ENCODE measurements at regions not wholly inside any gene's neighbourhood (a gene's known extent, or its start where the extent isn't known, plus 50 kb on each side); places are given as distances from the start of the nearest gene placed in this dataset.

- H2BK15ac ChIP-seq (ENCODE audit: low read depth, poor library complexity, severe bottlenecking): no peak overlapping the region
- no peak overlapping the region for H4K8ac ChIP-seq (ENCODE audit: low read length)
- no peak overlapping the region for H3K23ac ChIP-seq (ENCODE audit: low read length in 2 of 2)
- no peak overlapping the region for H3K4me2 ChIP-seq (ENCODE audit: low read length, poor library complexity, severe bottlenecking)
- H2BK5ac ChIP-seq (ENCODE audit: low read depth, low read length, poor library complexity, severe bottlenecking): no peak overlapping the region
- H3K18ac ChIP-seq (ENCODE audit: low read depth in 1 of 2, low read length in 2 of 2): no peak overlapping the region
- no peak overlapping the region for H3K14ac ChIP-seq (ENCODE audit: low read length in 2 of 2)
- H2AFZ ChIP-seq (ENCODE audit: low read depth, low read length): no peak overlapping the region
- H3K36me3 ChIP-seq (ENCODE audit: control insufficient read depth in 1 of 2, insufficient read depth in 2 of 2, low read depth in 1 of 2, low read length in 2 of 2): no peaks in the 10 kb centered on the region
- 98% methylated on average over 5 of the region's 11 CpGs for whole genome bisulfite sequencing
- no peak for DNase-seq
- H3K27me3 ChIP-seq (ENCODE audit: control insufficient read depth in 1 of 2, insufficient read depth in 1 of 2, low read length in 2 of 2): no peaks in the 10 kb centered on the region
- no peak overlapping the region for H3K27ac ChIP-seq (ENCODE audit: low read length, poor library complexity, severe bottlenecking)
- no peak overlapping the region for H3K9ac ChIP-seq (ENCODE audit: low read length)
- no peaks in the 10 kb centered on the region for H3K9me3 ChIP-seq (ENCODE audit: control insufficient read depth, low read length)
- no peak overlapping the region for H4K91ac ChIP-seq (ENCODE audit: low read length)
- H3K4me3 ChIP-seq (ENCODE audit: insufficient read depth in 1 of 2, low read depth in 1 of 2, low read length in 2 of 2): no peak overlapping the region
- no peak overlapping the region for H3K4ac ChIP-seq (ENCODE audit: low read depth in 1 of 2, low read length in 2 of 2)
- no peaks in the 10 kb centered on the region for H3K79me1 ChIP-seq (replicated peaks; ENCODE audit: low read length, poor library complexity, severe bottlenecking)
- no peaks in the 10 kb centered on the region for H3K4me1 ChIP-seq (ENCODE audit: control insufficient read depth, insufficient read depth, low read depth, low read length)
- no peak overlapping the region for H2BK12ac ChIP-seq (ENCODE audit: low read length in 2 of 2)
- no peak overlapping the region for H2AK5ac ChIP-seq (ENCODE audit: low read length, severe bottlenecking)
- H2BK120ac ChIP-seq (ENCODE audit: low read depth, low read length): no peak overlapping the region
Measured at GRCh38 chr1:192011525-192011924, 146.7 kb upstream of the RGS18 start.

GRCh38 chr1:192022827-192023226 lies 135.4 kb upstream of the RGS18 start:
- no peak overlapping the region for H3K27ac ChIP-seq (ENCODE audit: low read length, poor library complexity, severe bottlenecking)
- no peak overlapping the region for H2BK15ac ChIP-seq (ENCODE audit: low read depth, poor library complexity, severe bottlenecking)
- H3K27me3 ChIP-seq (ENCODE audit: control insufficient read depth in 1 of 2, insufficient read depth in 1 of 2, low read length in 2 of 2): no peaks in the 10 kb centered on the region
- H3K36me3 ChIP-seq (ENCODE audit: control insufficient read depth in 1 of 2, insufficient read depth in 2 of 2, low read depth in 1 of 2, low read length in 2 of 2): no peaks in the 10 kb centered on the region
- DNase-seq: no peak
- H3K23ac ChIP-seq (ENCODE audit: low read length in 2 of 2): no peak overlapping the region
- H3K4me1 ChIP-seq (ENCODE audit: control insufficient read depth, insufficient read depth, low read depth, low read length): no peaks in the 10 kb centered on the region
- H3K79me1 ChIP-seq (replicated peaks; ENCODE audit: low read length, poor library complexity, severe bottlenecking): no peaks in the 10 kb centered on the region
- H2AK5ac ChIP-seq (ENCODE audit: low read length, severe bottlenecking): no peak overlapping the region
- no peak overlapping the region for H4K91ac ChIP-seq (ENCODE audit: low read length)
- no peak overlapping the region for H4K8ac ChIP-seq (ENCODE audit: low read length)
- H3K9ac ChIP-seq (ENCODE audit: low read length): no peak overlapping the region
- H3K9me3 ChIP-seq (ENCODE audit: control insufficient read depth, low read length): no peaks in the 10 kb centered on the region
- 79% methylated on average over 3 of the region's 3 CpGs for WGBS
- H3K14ac ChIP-seq (ENCODE audit: low read length in 2 of 2): no peak overlapping the region
- H3K4ac ChIP-seq (ENCODE audit: low read depth in 1 of 2, low read length in 2 of 2): no peak overlapping the region
- H3K4me3 ChIP-seq (ENCODE audit: insufficient read depth in 1 of 2, low read depth in 1 of 2, low read length in 2 of 2): no peak overlapping the region
- no peak overlapping the region for H2BK120ac ChIP-seq (ENCODE audit: low read depth, low read length)
- no peak overlapping the region for H2BK5ac ChIP-seq (ENCODE audit: low read depth, low read length, poor library complexity, severe bottlenecking)
- no peak overlapping the region for H3K4me2 ChIP-seq (ENCODE audit: low read length, poor library complexity, severe bottlenecking)
- no peak overlapping the region for H3K18ac ChIP-seq (ENCODE audit: low read depth in 1 of 2, low read length in 2 of 2)
- H2AFZ ChIP-seq (ENCODE audit: low read depth, low read length): no peak overlapping the region
- H2BK12ac ChIP-seq (ENCODE audit: low read length in 2 of 2): no peak overlapping the region

DNA sequence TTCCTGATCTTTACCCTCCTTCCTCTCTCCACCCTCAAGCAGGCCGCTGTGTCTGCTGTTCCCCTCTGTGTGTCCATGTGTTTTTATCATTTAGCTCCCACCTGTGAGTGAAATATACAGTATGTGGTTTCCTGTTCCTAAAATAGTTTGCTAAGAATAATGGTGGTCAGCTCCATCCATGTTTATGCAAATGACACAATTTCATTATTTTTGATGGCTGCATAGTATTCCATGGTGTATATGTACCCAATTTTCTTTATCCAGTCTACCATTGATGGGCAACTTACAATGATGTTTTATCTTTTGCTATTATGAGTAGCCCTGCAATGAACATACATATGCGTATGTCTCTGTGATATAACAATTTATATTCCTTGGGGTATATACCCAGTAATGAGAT lies 133.4 kb upstream of the RGS18 start:
- no peak for DNase-seq
- no peaks in the 10 kb centered on the region for H3K36me3 ChIP-seq (ENCODE audit: control insufficient read depth in 1 of 2, insufficient read depth in 2 of 2, low read depth in 1 of 2, low read length in 2 of 2)
- H3K18ac ChIP-seq (ENCODE audit: low read depth in 1 of 2, low read length in 2 of 2): no peak overlapping the region

GRCh38 chr1:192038567-192038966 lies 119.7 kb upstream of the RGS18 start:
- no peak overlapping the region for H3K9ac ChIP-seq (ENCODE audit: low read length)
- DNase-seq: no peak

More for the DNA sequence above, 133.4 kb upstream of the RGS18 start:
- no peaks in the 10 kb centered on the region for H3K27me3 ChIP-seq (ENCODE audit: control insufficient read depth in 1 of 2, insufficient read depth in 1 of 2, low read length in 2 of 2)
- H3K9me3 ChIP-seq (ENCODE audit: control insufficient read depth, low read length): no peaks in the 10 kb centered on the region
- no peak overlapping the region for H3K14ac ChIP-seq (ENCODE audit: low read length in 2 of 2)
- no peaks in the 10 kb centered on the region for H3K4me1 ChIP-seq (ENCODE audit: control insufficient read depth, insufficient read depth, low read depth, low read length)
- H4K8ac ChIP-seq (ENCODE audit: low read length): no peak overlapping the region
- WGBS: no CpG with 5 or more reads among the region's 2 CpGs
- no peak overlapping the region for H4K91ac ChIP-seq (ENCODE audit: low read length)
- no peak overlapping the region for H2AFZ ChIP-seq (ENCODE audit: low read depth, low read length)
- H2AK5ac ChIP-seq (ENCODE audit: low read length, severe bottlenecking): no peak overlapping the region
- H3K4me3 ChIP-seq (ENCODE audit: insufficient read depth in 1 of 2, low read depth in 1 of 2, low read length in 2 of 2): no peak overlapping the region
- H3K27ac ChIP-seq (ENCODE audit: low read length, poor library complexity, severe bottlenecking): no peak overlapping the region
- no peak overlapping the region for H2BK15ac ChIP-seq (ENCODE audit: low read depth, poor library complexity, severe bottlenecking)
- H2BK12ac ChIP-seq (ENCODE audit: low read length in 2 of 2): no peak overlapping the region
- no peak overlapping the region for H3K9ac ChIP-seq (ENCODE audit: low read length)
- no peaks in the 10 kb centered on the region for H3K79me1 ChIP-seq (replicated peaks; ENCODE audit: low read length, poor library complexity, severe bottlenecking)
- H2BK120ac ChIP-seq (ENCODE audit: low read depth, low read length): no peak overlapping the region
- no peak overlapping the region for H3K4ac ChIP-seq (ENCODE audit: low read depth in 1 of 2, low read length in 2 of 2)
- H3K23ac ChIP-seq (ENCODE audit: low read length in 2 of 2): no peak overlapping the region
- H3K4me2 ChIP-seq (ENCODE audit: low read length, poor library complexity, severe bottlenecking): no peak overlapping the region
- H2BK5ac ChIP-seq (ENCODE audit: low read depth, low read length, poor library complexity, severe bottlenecking): no peak overlapping the region

More at GRCh38 chr1:192038567-192038966, 119.7 kb upstream of the RGS18 start:
- Histone ChIP-seq H2BK5ac (ENCODE audit: low read depth, low read length, poor library complexity, severe bottlenecking) (no peak overlapping the region), H3K79me1 (replicated peaks; ENCODE audit: low read length, poor library complexity, severe bottlenecking) (no peaks in the 10 kb centered on the region), H3K27ac (ENCODE audit: low read length, poor library complexity, severe bottlenecking) (no peak overlapping the region), H3K23ac (ENCODE audit: low read length in 2 of 2) (no peak overlapping the region), H2BK120ac (ENCODE audit: low read depth, low read length) (no peak overlapping the region), H3K9me3 (ENCODE audit: control insufficient read depth, low read length) (peaks cover 10% of the 10 kb centered on the region), H4K91ac (ENCODE audit: low read length) (no peak overlapping the region), H3K27me3 (ENCODE audit: control insufficient read depth in 1 of 2, insufficient read depth in 1 of 2, low read length in 2 of 2) (no peaks in the 10 kb centered on the region), H2BK12ac (ENCODE audit: low read length in 2 of 2) (no peak overlapping the region), H3K4me3 (ENCODE audit: insufficient read depth in 1 of 2, low read depth in 1 of 2, low read length in 2 of 2) (no peak overlapping the region), H3K4me1 (ENCODE audit: control insufficient read depth, insufficient read depth, low read depth, low read length) (no peaks in the 10 kb centered on the region), H3K4me2 (ENCODE audit: low read length, poor library complexity, severe bottlenecking) (no peak overlapping the region), H4K8ac (ENCODE audit: low read length) (no peak overlapping the region), H2AK5ac (ENCODE audit: low read length, severe bottlenecking) (no peak overlapping the region), H3K4ac (ENCODE audit: low read depth in 1 of 2, low read length in 2 of 2) (no peak overlapping the region), H2BK15ac (ENCODE audit: low read depth, poor library complexity, severe bottlenecking) (no peak overlapping the region), H3K14ac (ENCODE audit: low read length in 2 of 2) (no peak overlapping the region), H3K18ac (ENCODE audit: low read depth in 1 of 2, low read length in 2 of 2) (no peak overlapping the region), H3K36me3 (ENCODE audit: control insufficient read depth in 1 of 2, insufficient read depth in 2 of 2, low read depth in 1 of 2, low read length in 2 of 2) (no peaks in the 10 kb centered on the region), H2AFZ (ENCODE audit: low read depth, low read length) (no peak overlapping the region)
- no CpG with 5 or more reads among the region's 1 CpG for WGBS

Data from mesenchymal stem cell (in vitro differentiated cells and primary cell).